GM12872 (cell line): ENCODE measurements at regions not wholly inside any gene's neighbourhood (a gene's known extent, or its start where the extent isn't known, plus 50 kb on each side); places are given as distances from the start of the nearest gene placed in this dataset.

Experiments used
- CTCF ChIP-seq: IDR thresholded peaks from 3 replicates; pipeline ENCODE4 v1.5.1; 2011; ENCODE audit warnings: low read depth, mild to moderate bottlenecking, low read length, moderate library complexity; ENCODE audit not compliant: insufficient read depth

- TF ChIP-seq CTCF: no peak
These were observed 216.9 kb upstream of the GLI3 start for GRCh38 chr7:42453931-42454361.

DNA sequence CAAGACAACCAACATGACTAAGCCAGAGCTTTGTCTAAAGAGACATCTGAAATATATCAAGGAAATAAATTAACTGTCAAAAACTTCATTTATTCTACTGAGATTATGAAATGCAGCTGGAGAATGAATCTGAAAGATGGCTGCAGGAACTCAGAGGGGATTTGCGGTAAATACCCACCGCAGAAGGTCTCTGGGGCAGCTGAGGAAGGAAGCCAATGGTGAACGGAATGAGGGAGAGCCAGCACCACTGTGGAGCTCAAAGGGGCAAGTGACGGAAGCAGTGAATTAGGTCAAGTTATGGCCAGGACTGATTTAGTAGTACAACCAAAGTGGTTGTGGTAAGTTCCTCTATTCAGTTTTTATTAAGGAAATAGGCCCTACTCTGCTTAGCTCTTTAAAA is 215.3 kb upstream of the GLI3 start:
- no peak for TF ChIP-seq CTCF

DNA sequence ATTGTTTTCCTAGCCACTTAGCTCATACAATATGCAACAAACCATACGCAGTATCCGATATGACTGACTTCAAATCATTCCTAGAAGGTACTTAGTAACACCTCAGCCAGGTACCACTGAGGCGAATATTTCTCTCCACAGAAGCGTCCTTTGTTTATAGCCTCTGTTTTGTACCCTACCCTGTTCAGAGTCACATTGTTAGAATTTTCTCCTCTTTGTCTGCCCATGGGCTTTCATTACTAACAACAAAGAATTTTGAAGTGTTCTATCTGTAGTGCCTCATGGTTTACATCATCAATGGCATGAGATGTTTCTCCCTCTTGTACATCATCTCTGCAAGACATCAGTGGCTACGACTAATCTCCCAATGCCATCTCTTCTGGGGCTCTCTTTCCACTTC is 212.4 kb upstream of the GLI3 start:
- no peak for TF ChIP-seq CTCF

GRCh38 chr7:42448901-42449300 is 211.9 kb upstream of the GLI3 start:
- TF ChIP-seq CTCF: no peak

DNA sequence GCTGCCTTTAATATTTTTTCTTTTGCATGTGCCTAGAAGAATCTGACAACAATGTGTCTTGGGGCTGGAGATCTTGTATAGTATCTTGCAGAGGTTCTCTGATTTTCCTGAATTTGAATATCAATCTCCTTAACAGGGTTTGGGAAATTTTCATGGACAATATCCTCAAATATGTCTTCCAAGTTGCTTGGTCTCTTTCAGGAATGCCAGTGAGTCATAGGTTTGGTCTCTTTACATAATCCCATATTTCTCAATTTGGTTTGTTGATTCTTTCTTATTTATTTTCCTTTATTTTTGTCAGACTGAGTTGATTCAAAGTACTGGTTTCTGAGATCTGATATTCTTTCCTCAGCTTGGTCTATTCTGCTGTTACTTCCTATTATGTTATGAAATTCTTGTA is 208.7 kb upstream of the GLI3 start:
- no peak for TF ChIP-seq CTCF

DNA sequence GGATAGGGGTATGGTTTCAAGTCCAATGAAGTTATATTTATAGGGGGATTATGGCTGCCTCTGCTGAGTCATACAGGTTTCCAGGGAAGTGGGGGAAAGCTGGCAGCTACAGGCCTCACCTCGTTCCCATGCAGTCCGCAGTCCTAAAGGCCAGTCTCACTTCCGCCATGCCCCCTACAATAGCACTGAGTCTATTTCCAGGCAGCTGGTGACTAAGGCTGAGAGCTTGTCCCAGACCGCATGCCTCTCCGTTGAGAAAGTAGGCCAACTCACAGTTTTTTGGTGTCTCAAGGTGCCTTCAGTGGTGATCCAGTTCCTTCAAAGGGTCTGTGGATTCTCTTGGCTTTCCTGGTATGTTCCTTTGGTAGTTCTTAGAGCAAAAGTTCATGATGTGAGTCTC is 203.9 kb upstream of the GLI3 start:
- TF ChIP-seq CTCF: no peak

- no peak for TF ChIP-seq CTCF
These were observed 195.6 kb upstream of the GLI3 start for GRCh38 chr7:42432644-42433043.

DNA sequence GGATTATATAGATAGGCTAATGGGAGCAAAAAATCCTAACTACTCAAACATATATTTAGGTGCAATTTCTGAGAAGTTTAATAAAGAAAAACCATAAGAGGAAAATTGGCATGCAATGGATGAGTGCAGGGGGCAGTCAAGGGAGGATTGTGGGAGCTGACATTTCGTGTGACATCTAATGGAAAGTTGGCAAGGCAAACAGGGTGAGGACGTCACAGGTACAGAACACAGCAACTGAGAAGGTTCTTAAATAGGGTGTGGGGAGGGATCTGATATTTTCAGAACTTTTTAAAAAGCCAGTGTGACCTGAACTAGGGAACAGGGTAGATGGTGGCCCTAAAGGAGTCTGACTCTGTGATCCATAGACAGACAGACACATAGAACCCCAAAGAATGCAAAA is 194.9 kb upstream of the GLI3 start:
- TF ChIP-seq CTCF: no peak
